Calu3 (cell line): ENCODE measurements at regions not wholly inside any gene's neighbourhood (a gene's known extent, or its start where the extent isn't known, plus 50 kb on each side); places are given as distances from the start of the nearest gene placed in this dataset.

Experiments
- BruUV-seq: library from RNA; stranded (reverse); fragments of 400-500 nt; replicated peaks from 2 replicates; lab custom pipeline; 2021; lab: Mats Ljungman, UMichigan
- CTCF ChIA-PET: fragments of 300-600 bp; sonication (Branson Sonifier 250); formaldehyde crosslinking; loops from one replicate; lab custom pipeline; 2022; ENCODE audit warnings: antibody characterized with exemption; lab: Charles Lee
- DNase-seq: peaks from one replicate; pipeline ENCODE4 v3.0.0; 2022
- H3K27ac Mint-ChIP-seq: one replicate; pipeline ENCODE4 v1.8.0; 2022; ENCODE audit warnings: mixed read lengths; ENCODE audit not compliant: unreplicated experiment
- H3K27me3 Mint-ChIP-seq: one replicate; pipeline ENCODE4 v1.8.0; 2022; ENCODE audit warnings: mixed read lengths; ENCODE audit not compliant: unreplicated experiment
- H3K36me3 Mint-ChIP-seq: one replicate; pipeline ENCODE4 v1.8.0; 2022; ENCODE audit warnings: mild to moderate bottlenecking, moderate library complexity, mixed read lengths; ENCODE audit not compliant: insufficient read depth, unreplicated experiment
- H3K4me1 Mint-ChIP-seq: one replicate; pipeline ENCODE4 v1.8.0; 2022; ENCODE audit warnings: mild to moderate bottlenecking, low read depth, mixed read lengths; ENCODE audit not compliant: unreplicated experiment
- H3K4me3 Mint-ChIP-seq: one replicate; pipeline ENCODE4 v1.8.0; 2022; ENCODE audit warnings: mild to moderate bottlenecking, low read depth, moderate library complexity, mixed read lengths; ENCODE audit not compliant: unreplicated experiment
- H3K9me3 Mint-ChIP-seq: one replicate; pipeline ENCODE4 v1.8.0; 2022; ENCODE audit warnings: low read depth, mixed read lengths; ENCODE audit not compliant: unreplicated experiment
- intact Hi-C: fragments of 100-400 bp; cut with micrococcal nuclease; formaldehyde crosslinking; loops from one replicate; pipeline ENCODE4 v1.10.0; 2022; ENCODE audit not compliant: unreplicated experiment
- TF ChIP-seq, protein P1 (sequence below): fragments of 200-600 bp; IDR thresholded peaks from one replicate; pipeline ENCODE4 v1.8.0; 2022; ENCODE audit warnings: antibody characterized with exemption; ENCODE audit not compliant: unreplicated experiment

DNA sequence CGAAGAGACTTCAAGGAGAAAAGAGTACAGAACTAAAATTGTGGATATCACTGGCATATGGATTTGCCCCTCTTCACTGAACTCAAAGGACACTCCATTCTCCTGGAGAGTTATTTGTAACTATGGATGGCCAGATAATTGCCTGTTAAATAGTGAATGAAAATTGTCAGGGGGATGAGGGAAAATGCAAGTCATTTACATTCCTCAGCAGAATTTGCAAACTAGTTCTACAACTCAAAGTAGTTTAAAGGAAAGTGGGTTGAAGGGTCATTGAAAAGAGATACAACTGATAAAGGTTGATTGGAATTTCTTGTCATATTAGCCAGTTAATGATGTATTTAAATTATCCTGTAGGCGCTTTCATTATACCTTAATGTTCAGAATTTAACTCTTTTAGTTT is 266.5 kb upstream of the SPOPL start:
- no peak for DNase-seq
- Mint-ChIP-seq H3K4me1 (peaks cover 20% of the 10 kb centered on the region), H3K27ac (no peak overlapping the region), H3K4me3 (no peak overlapping the region), H3K9me3 (no peaks in the 10 kb centered on the region), H3K36me3 (no peaks in the 10 kb centered on the region), H3K27me3 (no peaks in the 10 kb centered on the region)
- intact Hi-C loops = no loop called here
- TF ChIP-seq, protein P1, sequence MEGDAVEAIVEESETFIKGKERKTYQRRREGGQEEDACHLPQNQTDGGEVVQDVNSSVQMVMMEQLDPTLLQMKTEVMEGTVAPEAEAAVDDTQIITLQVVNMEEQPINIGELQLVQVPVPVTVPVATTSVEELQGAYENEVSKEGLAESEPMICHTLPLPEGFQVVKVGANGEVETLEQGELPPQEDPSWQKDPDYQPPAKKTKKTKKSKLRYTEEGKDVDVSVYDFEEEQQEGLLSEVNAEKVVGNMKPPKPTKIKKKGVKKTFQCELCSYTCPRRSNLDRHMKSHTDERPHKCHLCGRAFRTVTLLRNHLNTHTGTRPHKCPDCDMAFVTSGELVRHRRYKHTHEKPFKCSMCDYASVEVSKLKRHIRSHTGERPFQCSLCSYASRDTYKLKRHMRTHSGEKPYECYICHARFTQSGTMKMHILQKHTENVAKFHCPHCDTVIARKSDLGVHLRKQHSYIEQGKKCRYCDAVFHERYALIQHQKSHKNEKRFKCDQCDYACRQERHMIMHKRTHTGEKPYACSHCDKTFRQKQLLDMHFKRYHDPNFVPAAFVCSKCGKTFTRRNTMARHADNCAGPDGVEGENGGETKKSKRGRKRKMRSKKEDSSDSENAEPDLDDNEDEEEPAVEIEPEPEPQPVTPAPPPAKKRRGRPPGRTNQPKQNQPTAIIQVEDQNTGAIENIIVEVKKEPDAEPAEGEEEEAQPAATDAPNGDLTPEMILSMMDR = no peak
- no TSS peak for BruUV-seq
- CTCF ChIA-PET = no interaction called here

DNA sequence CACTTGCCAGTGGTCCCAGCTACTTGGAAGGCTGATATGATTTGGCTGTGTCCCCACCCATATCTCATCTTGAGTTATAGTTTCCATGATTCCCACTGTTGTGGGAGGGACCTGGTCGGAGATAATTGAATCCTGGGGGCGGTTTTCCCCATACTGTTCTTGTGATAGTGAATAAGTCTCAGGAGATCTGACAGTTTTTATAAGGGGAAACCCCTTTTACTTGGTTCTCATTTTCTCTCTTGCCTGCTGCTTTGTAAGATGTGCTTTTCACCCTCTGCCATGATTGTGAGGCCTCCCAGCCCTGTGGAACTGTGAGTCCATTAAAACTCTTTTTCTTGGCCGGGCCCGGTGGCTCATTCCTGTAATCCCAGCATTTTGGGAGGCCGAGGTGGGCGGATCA is 265.4 kb upstream of the SPOPL start:
- H3K4me3 Mint-ChIP-seq = no peak overlapping the region
- TF ChIP-seq, protein P1 = no peak
- no TSS peak for BruUV-seq
- H3K9me3 Mint-ChIP-seq = no peaks in the 10 kb centered on the region
- H3K4me1 Mint-ChIP-seq = peaks cover 20% of the 10 kb centered on the region
- H3K27ac Mint-ChIP-seq = no peak overlapping the region
- no peaks in the 10 kb centered on the region for H3K36me3 Mint-ChIP-seq
- intact Hi-C loops = no loop called here
- no peaks in the 10 kb centered on the region for H3K27me3 Mint-ChIP-seq
- no peak for DNase-seq
- CTCF ChIA-PET = no interaction called here

DNA sequence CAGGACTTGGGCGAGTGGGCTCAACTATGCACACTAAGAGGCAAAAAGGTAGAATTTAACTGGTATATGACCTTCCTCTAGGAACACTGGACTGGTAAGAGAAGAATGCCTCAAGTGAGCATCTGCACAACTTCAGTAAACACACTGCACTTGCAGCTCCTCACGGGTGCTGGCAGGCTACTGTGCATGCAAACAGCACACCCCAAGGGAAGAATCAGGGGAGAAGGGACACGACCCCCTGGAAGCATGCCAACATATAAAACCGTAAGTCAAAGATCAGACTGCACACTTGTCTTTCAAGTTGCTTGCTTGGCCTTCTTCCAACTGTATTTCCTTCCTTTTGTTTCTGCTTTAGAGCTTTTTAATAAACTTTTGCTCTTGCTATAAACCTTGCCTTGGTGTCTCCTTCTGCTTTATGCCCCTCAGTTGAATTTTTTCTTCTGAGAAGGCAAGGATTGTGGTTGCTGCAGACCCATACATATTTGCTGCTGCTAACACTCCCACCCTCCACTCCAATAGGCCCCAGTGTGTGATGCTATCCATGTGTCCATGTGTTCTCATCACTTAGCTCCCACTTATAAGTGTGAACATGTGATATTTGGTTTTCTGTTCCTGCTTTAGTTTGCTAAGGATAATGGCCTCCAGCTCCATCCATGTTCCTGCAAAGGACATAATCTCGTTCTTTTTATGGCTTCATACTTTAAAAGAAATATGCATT is 263.7 kb upstream of the SPOPL start:
- Mint-ChIP-seq H3K4me1 (peaks cover 20% of the 10 kb centered on the region), H3K36me3 (no peaks in the 10 kb centered on the region), H3K27me3 (no peaks in the 10 kb centered on the region), H3K4me3 (no peak overlapping the region), H3K27ac (no peak overlapping the region), H3K9me3 (no peaks in the 10 kb centered on the region)
- TF ChIP-seq, protein P1 = no peak
- DNase-seq = no peak
- BruUV-seq = no TSS peak
- intact Hi-C loops = no loop called here
- CTCF ChIA-PET = no interaction called here

DNA sequence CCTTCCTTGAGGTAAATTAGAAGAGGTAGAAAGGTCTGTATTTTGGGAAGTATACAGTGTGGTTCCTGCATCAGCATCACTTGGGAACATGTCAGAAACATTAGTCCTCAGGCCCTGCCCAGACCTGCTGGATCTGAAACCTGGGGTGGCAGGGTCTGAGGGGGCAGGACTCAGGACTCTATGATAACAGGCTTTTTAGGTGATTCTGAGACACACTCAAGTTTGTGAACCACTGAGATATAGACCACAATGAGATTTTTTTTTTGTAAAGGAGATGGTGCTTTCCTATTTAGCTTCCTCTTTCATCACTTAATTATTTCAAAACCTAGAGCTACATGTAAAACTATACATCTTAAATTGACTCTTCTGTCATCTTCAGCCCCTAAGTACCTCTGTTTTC is 262.7 kb upstream of the SPOPL start:
- Mint-ChIP-seq H3K27ac (no peak overlapping the region), H3K36me3 (no peaks in the 10 kb centered on the region), H3K4me1 (peaks cover 31% of the 10 kb centered on the region), H3K9me3 (no peaks in the 10 kb centered on the region), H3K4me3 (no peak overlapping the region), H3K27me3 (no peaks in the 10 kb centered on the region)
- no TSS peak for BruUV-seq
- TF ChIP-seq, protein P1 = no peak
- intact Hi-C loops = no loop called here
- no peak for DNase-seq
- CTCF ChIA-PET = no interaction called here
